WERI-Rb-1 (cell line): ENCODE measurements at regions not wholly inside any gene's neighbourhood (a gene's known extent, or its start where the extent isn't known, plus 50 kb on each side); places are given as distances from the start of the nearest gene placed in this dataset.

Source experiments
- DNase-seq: peaks from one replicate; pipeline ENCODE4 v3.0.0-alpha.2; 2020
- H3K27ac ChIP-seq: fragments of 250-450 bp; sonication (Bioruptor Pico); 2 replicates; pipeline ENCODE4 v1.5.1; 2020; ENCODE audit warnings: mild to moderate bottlenecking, moderate library complexity
- H3K27me3 ChIP-seq: fragments of 250-450 bp; sonication (Bioruptor Pico); 2 replicates; pipeline ENCODE4 v1.5.1; 2021; ENCODE audit warnings: mild to moderate bottlenecking, low read depth, moderate library complexity; ENCODE audit not compliant: insufficient read depth, severe bottlenecking
- H3K36me3 ChIP-seq: fragments of 250-450 bp; sonication (Bioruptor Pico); 2 replicates; pipeline ENCODE4 v1.5.1; 2020; ENCODE audit warnings: mild to moderate bottlenecking, moderate library complexity
- H3K4me3 ChIP-seq: 2 replicates; pipeline ENCODE4 v1.5.1; 2011; ENCODE audit warnings: low read depth, mild to moderate bottlenecking, control low read depth, low read length
- H3K9me3 ChIP-seq: fragments of 250-450 bp; sonication (Bioruptor Pico); 2 replicates; pipeline ENCODE4 v1.5.1; 2021; ENCODE audit warnings: mild to moderate bottlenecking, moderate library complexity; ENCODE audit not compliant: severe bottlenecking
- CTCF ChIP-seq: IDR thresholded peaks from 2 replicates; pipeline ENCODE4 v1.5.1; 2011; ENCODE audit warnings: low read depth, mild to moderate bottlenecking, control low read depth, inconsistent platforms, low read length

GRCh38 chr7:155231241-155231800 is 66.4 kb upstream of the INSIG1 start:
- Histone ChIP-seq H3K9me3 (no peaks in the 10 kb centered on the region), H3K36me3 (no peaks in the 10 kb centered on the region), H3K27me3 (no peaks in the 10 kb centered on the region), H3K4me3 (no peak overlapping the region), H3K27ac (no peak overlapping the region)
- no peak for TF ChIP-seq CTCF
- DNase-seq, result no peak

DNA sequence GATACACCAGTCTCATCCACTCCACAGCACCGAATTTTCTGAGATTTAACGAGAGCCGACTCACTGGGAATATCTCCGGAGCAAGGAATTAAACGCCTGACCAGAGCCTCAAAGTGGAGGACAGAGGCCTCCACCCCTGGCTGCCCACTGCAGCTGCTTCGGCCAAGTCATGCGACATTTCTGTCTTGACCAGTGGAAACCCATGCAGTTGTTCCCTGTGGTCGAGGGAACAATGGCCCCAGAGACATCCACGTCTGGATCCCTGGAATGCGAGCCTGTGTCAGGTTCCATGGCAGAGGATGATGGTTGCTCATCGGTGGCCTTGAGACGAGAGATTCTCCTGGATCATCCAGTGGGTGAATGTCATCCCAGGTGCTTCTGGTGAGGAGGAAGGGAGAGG is 65.7 kb upstream of the INSIG1 start:
- Histone ChIP-seq H3K27ac (no peak overlapping the region), H3K27me3 (no peaks in the 10 kb centered on the region), H3K4me3 (no peak overlapping the region), H3K36me3 (no peaks in the 10 kb centered on the region), H3K9me3 (no peaks in the 10 kb centered on the region)
- no peak for TF ChIP-seq CTCF
- DNase-seq, result no peak

DNA sequence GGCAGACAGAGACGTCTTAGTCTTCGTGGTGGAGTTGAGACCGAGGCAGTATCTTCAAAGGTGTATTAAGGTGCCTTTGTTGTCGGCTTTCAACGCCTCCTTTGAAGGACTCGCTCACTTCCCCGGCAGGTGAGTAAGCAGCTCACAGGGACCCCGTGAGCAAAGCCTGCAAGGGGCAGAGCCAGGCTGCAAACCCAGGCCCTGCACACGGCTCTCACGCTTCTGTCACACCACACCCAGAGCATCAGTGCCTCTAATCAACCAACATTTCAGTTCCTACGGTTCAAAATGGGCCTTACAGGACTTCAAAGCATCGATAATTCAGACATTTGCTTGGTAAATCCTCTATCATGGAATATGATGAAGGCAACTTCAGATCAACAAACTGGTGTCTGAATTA is 64.8 kb upstream of the INSIG1 start:
- TF ChIP-seq CTCF, result no peak
- no peak for DNase-seq
- Histone ChIP-seq H3K36me3 (no peaks in the 10 kb centered on the region), H3K9me3 (no peaks in the 10 kb centered on the region), H3K27ac (no peak overlapping the region), H3K4me3 (no peak overlapping the region), H3K27me3 (no peaks in the 10 kb centered on the region)

- no peak overlapping the region for H3K27ac ChIP-seq
- no peak for TF ChIP-seq CTCF
- no peak for DNase-seq
- no peak overlapping the region for H3K4me3 ChIP-seq
- H3K9me3 ChIP-seq, result peaks cover 1% of the 10 kb centered on the region
- no peaks in the 10 kb centered on the region for H3K27me3 ChIP-seq
- no peaks in the 10 kb centered on the region for H3K36me3 ChIP-seq
Observed at GRCh38 chr7:155233311-155234157, 64.1 kb upstream of the INSIG1 start.

GRCh38 chr7:155234158-155234492 is 63.6 kb upstream of the INSIG1 start:
- H3K36me3 ChIP-seq, result no peaks in the 10 kb centered on the region
- no peak for DNase-seq
- TF ChIP-seq CTCF, result no peak
- H3K4me3 ChIP-seq, result no peak overlapping the region
- no peak overlapping the region for H3K27ac ChIP-seq
- H3K27me3 ChIP-seq, result no peaks in the 10 kb centered on the region
- H3K9me3 ChIP-seq, result peaks cover 4% of the 10 kb centered on the region
